ENCODE measurements at regions not wholly inside any gene's neighbourhood (a gene's known extent, or its start where the extent isn't known, plus 50 kb on each side); places are given as distances from the start of the nearest gene placed in this dataset.

GRCh38 chr15:25183581-25184251, 228.9 kb downstream of the SNRPN start:
- no peak for DNase-seq

GRCh38 chr15:25184356-25185155, 229.8 kb downstream of the SNRPN start:
- no peak for DNase-seq

- no peak for DNase-seq
Measured at GRCh38 chr15:25185156-25185710, 230.4 kb downstream of the SNRPN start.

- DNase-seq, result no peak
Measured at GRCh38 chr15:25185791-25186190, 231.0 kb downstream of the SNRPN start.

GRCh38 chr15:25186411-25186810, 231.6 kb downstream of the SNRPN start:
- DNase-seq, result no peak

- no peak for DNase-seq
Measured at GRCh38 chr15:25186906-25187645, 232.3 kb downstream of the SNRPN start.

- no peak for DNase-seq
Measured at GRCh38 chr15:25188051-25188450, 233.3 kb downstream of the SNRPN start.

- no peak for DNase-seq
Measured at GRCh38 chr15:25188551-25189101, 233.8 kb downstream of the SNRPN start.

GRCh38 chr15:25189551-25189950, 234.8 kb downstream of the SNRPN start:
- DNase-seq, result no peak

GRCh38 chr15:25192651-25193050, 237.9 kb downstream of the SNRPN start:
- DNase-seq, result no peak

GRCh38 chr15:25207369-25207768, 231.5 kb downstream of the UBE3A start:
- no peak for DNase-seq

- no peak for DNase-seq
Measured at GRCh38 chr15:25208735-25209134, 230.1 kb downstream of the UBE3A start.

GRCh38 chr15:25220834-25221233, 218.0 kb downstream of the UBE3A start:
- DNase-seq, result no peak

- no peak for DNase-seq
Measured at GRCh38 chr15:25224396-25224795, 214.4 kb downstream of the UBE3A start.

- DNase-seq, result no peak
Measured at GRCh38 chr15:25226360-25226759, 212.5 kb downstream of the UBE3A start.

- no peak for DNase-seq
Measured at GRCh38 chr15:25228261-25228660, 210.6 kb downstream of the UBE3A start.

- no peak for DNase-seq
Measured at GRCh38 chr15:25230442-25230841, 208.4 kb downstream of the UBE3A start.

- no peak for DNase-seq
Measured at GRCh38 chr15:25233766-25234350, 205.0 kb downstream of the UBE3A start.

GRCh38 chr15:25234831-25235230, 204.0 kb downstream of the UBE3A start:
- no peak for DNase-seq

- DNase-seq, result no peak
Measured at GRCh38 chr15:25235391-25235790, 203.4 kb downstream of the UBE3A start.

GRCh38 chr15:25236143-25236860, 202.5 kb downstream of the UBE3A start:
- DNase-seq, result no peak

GRCh38 chr15:25236861-25237155, 202.0 kb downstream of the UBE3A start:
- DNase-seq, result no peak

All from NCI-H146 (cell line).